SK-N-SH (cell line): ENCODE measurements at regions not wholly inside any gene's neighbourhood (a gene's known extent, or its start where the extent isn't known, plus 50 kb on each side); places are given as distances from the start of the nearest gene placed in this dataset.

ENCODE experiments used
- CTCF ChIA-PET: fragments of 300-600, 350-600 bp; formaldehyde crosslinking; extraction: SDS; loops from one replicate; lab custom pipeline; 2021; lab: Yijun Ruan, JAX
- POLR2A ChIA-PET: fragments of 350-600 bp; sonication (Branson Sonifier 250); formaldehyde crosslinking; extraction: SDS; loops from one replicate; lab custom pipeline; 2020; ENCODE audit warnings: antibody characterized with exemption, inconsistent platforms; lab: Yijun Ruan, JAX
- DNase-seq: peaks from one replicate; pipeline ENCODE4 v3.0.0; 2012
- H2AFZ ChIP-seq: fragments of 200-600 bp; sonication (generic); 2 replicates; pipeline ENCODE4 v1.8.1; 2016; ENCODE audit warnings: antibody characterized with exemption, mild to moderate bottlenecking, low read depth
- H3F3A ChIP-seq: fragments of 200-600 bp; sonication (generic); replicated peaks from 2 replicates; pipeline ENCODE3; 2016; ENCODE audit warnings: antibody characterized with exemption, mild to moderate bottlenecking; ENCODE audit not compliant: insufficient read depth
- H3K27ac ChIP-seq, 2 experiments: fragments of 200-500 bp in 1 of 2; fragments of 200-600 bp in 1 of 2; sonication (Bioruptor generic) in 1 of 2; sonication (generic), shearing (Covaris generic) in 1 of 2; 2 replicates each; pipeline versions ENCODE4 v1.5.1 to v1.6.1; 2014 to 2016; ENCODE audit warnings: low read depth in 2 of 2, inconsistent platforms in 1 of 2, low read length in 1 of 2, mild to moderate bottlenecking in 1 of 2, mixed read lengths in 1 of 2
- H3K27me3 ChIP-seq: fragments of 200-600 bp; sonication (generic), shearing (Covaris generic); 2 replicates; pipeline ENCODE4 v1.6.1; 2016; ENCODE audit warnings: mixed run types; ENCODE audit not compliant: insufficient read depth
- H3K36me3 ChIP-seq, 2 experiments: fragments of 200-500 bp in 1 of 2; fragments of 200-600 bp in 1 of 2; sonication (Bioruptor generic) in 1 of 2; sonication (generic) in 1 of 2; replicated peaks in 1 of 2; 2 replicates each; pipeline versions ENCODE3 to v1.5.1; 2014 to 2016; ENCODE audit warnings: low read length in 1 of 2, mild to moderate bottlenecking in 1 of 2; ENCODE audit not compliant: insufficient read depth in 2 of 2, control insufficient read depth in 1 of 2
- H3K4me1 ChIP-seq, 2 experiments: fragments of 200-500 bp in 1 of 2; fragments of 200-600 bp in 1 of 2; sonication (Bioruptor generic) in 1 of 2; sonication (generic), shearing (Covaris generic) in 1 of 2; 2 replicates each; pipeline versions ENCODE4 v1.5.1 to v1.6.1; 2014 to 2016; ENCODE audit warnings: low read depth in 1 of 2, low read length in 1 of 2, mixed run types in 1 of 2; ENCODE audit not compliant: insufficient read depth in 2 of 2, control insufficient read depth in 1 of 2
- H3K4me2 ChIP-seq: fragments of 200-600 bp; sonication (generic), shearing (Covaris generic); 2 replicates; pipeline ENCODE4 v1.6.1; 2017; ENCODE audit warnings: mixed run types
- H3K4me3 ChIP-seq, 2 experiments: fragments of 200-500 bp in 1 of 2; fragments of 200-600 bp in 1 of 2; sonication (Bioruptor generic) in 1 of 2; sonication (generic), shearing (Covaris generic) in 1 of 2; 2 replicates each; pipeline versions ENCODE4 v1.5.1 to v1.8.1; 2014 to 2016; ENCODE audit warnings: low read depth in 2 of 2, inconsistent platforms in 1 of 2, low read length in 1 of 2, mild to moderate bottlenecking in 1 of 2, mixed read lengths in 1 of 2, moderate library complexity in 1 of 2
- H3K79me2 ChIP-seq: fragments of 200-600 bp; sonication (generic); 2 replicates; pipeline ENCODE4 v1.8.1; 2017; ENCODE audit warnings: mild to moderate bottlenecking; ENCODE audit not compliant: insufficient read depth
- H3K9ac ChIP-seq: fragments of 200-600 bp; sonication (generic); 2 replicates; pipeline ENCODE4 v1.6.1; 2017; ENCODE audit warnings: mixed run types
- H3K9me2 ChIP-seq: fragments of 200-600 bp; sonication (generic); 2 replicates; pipeline ENCODE4 v1.6.1; 2017; ENCODE audit warnings: mixed run types
- H3K9me3 ChIP-seq: fragments of 200-600 bp; sonication (generic); 2 replicates; pipeline ENCODE4 v1.6.1; 2017; ENCODE audit warnings: mixed run types, mild to moderate bottlenecking, moderate library complexity
- H4K20me1 ChIP-seq: fragments of 200-600 bp; sonication (generic); 2 replicates; pipeline ENCODE4 v1.6.1; 2017; ENCODE audit warnings: mild to moderate bottlenecking, mixed run types; ENCODE audit not compliant: insufficient read depth
- CTCF ChIP-seq: fragments of 200-600 bp; sonication (generic); IDR thresholded peaks from 2 replicates; pipeline ENCODE4 v1.6.1; 2017; ENCODE audit warnings: antibody characterized with exemption, mild to moderate bottlenecking, moderate library complexity
- ELF1 ChIP-seq: IDR thresholded peaks from 2 replicates; pipeline ENCODE4 v1.4.0; 2012
- EP300 ChIP-seq, 2 experiments: IDR thresholded peaks; 2 replicates each; pipeline versions ENCODE4 v1.4.0 to v1.6.1; 2012; ENCODE audit warnings: borderline replicate concordance in 1 of 2, low read depth in 1 of 2, low read length in 1 of 2
- EZH2phosphoT487 ChIP-seq: fragments of 200-600 bp; sonication (generic); IDR thresholded peaks from 2 replicates; pipeline ENCODE4 v1.6.1; 2017; ENCODE audit warnings: low read depth, mixed run types, mild to moderate bottlenecking, antibody characterized with exemption, moderate library complexity, borderline replicate concordance
- FOSL2 ChIP-seq: IDR thresholded peaks from 2 replicates; pipeline ENCODE4 v1.4.0; 2012; ENCODE audit warnings: low read depth, mild to moderate bottlenecking, moderate library complexity, borderline replicate concordance
- FOXM1 ChIP-seq: IDR thresholded peaks from 2 replicates; pipeline ENCODE4 v1.4.0; 2012; ENCODE audit warnings: low read depth, mild to moderate bottlenecking
- GABPA ChIP-seq: IDR thresholded peaks from 2 replicates; pipeline ENCODE4 v1.4.0; 2012; ENCODE audit warnings: low read depth, mild to moderate bottlenecking
- GATA2 ChIP-seq: sonication (generic); formaldehyde crosslinking; IDR thresholded peaks from 2 replicates; pipeline ENCODE4 v1.5.0; 2020; ENCODE audit warnings: mild to moderate bottlenecking, missing genetic modification reagents
- JUND ChIP-seq: IDR thresholded peaks from 2 replicates; pipeline ENCODE4 v1.4.0; 2012
- NFIC ChIP-seq: IDR thresholded peaks from 2 replicates; pipeline ENCODE4 v1.4.0; 2012; ENCODE audit warnings: borderline replicate concordance
- NRF1 ChIP-seq: IDR thresholded peaks from 2 replicates; pipeline ENCODE4 v1.6.1; 2012; ENCODE audit warnings: low read depth, mild to moderate bottlenecking, low read length
- PBX3 ChIP-seq: IDR thresholded peaks from 2 replicates; pipeline ENCODE4; 2012
- REST ChIP-seq: IDR thresholded peaks from 2 replicates; pipeline ENCODE4 v1.6.1; 2012; ENCODE audit warnings: mild to moderate bottlenecking, low read depth, low read length, moderate library complexity
- RXRA ChIP-seq: IDR thresholded peaks from 2 replicates; pipeline ENCODE4 v1.4.0; 2012; ENCODE audit warnings: low read depth, mild to moderate bottlenecking, borderline replicate concordance
- SIN3A ChIP-seq: IDR thresholded peaks from 2 replicates; pipeline ENCODE4 v1.6.1; 2012; ENCODE audit warnings: low read depth, mild to moderate bottlenecking, low read length, moderate library complexity, borderline replicate concordance
- TCF12 ChIP-seq: IDR thresholded peaks from 2 replicates; pipeline ENCODE4 v1.4.0; 2012
- USF2 ChIP-seq: fragments of 150-350 bp; IDR thresholded peaks from 2 replicates; pipeline ENCODE4 v1.6.1; 2017; ENCODE audit warnings: antibody characterized with exemption, low read length, low read depth, borderline replicate concordance
- YY1 ChIP-seq: IDR thresholded peaks from 2 replicates; pipeline ENCODE4 v1.4.0; 2012; ENCODE audit warnings: low read depth, mild to moderate bottlenecking
- ZBTB33 ChIP-seq: IDR thresholded peaks from 2 replicates; pipeline ENCODE4 v1.4.0; 2012; ENCODE audit warnings: low read depth, borderline replicate concordance
- WGBS: methylation state at CpG from one replicate; pipeline ENCODE4 v1.1.6; 2017; ENCODE audit warnings: low lambda C conversion rate; 5-methylcytosine and 5-hydroxymethylcytosine counted together

GRCh38 chr6:82298012-82298411, 50.5 kb upstream of the IBTK start:
- H3K4me1 ChIP-seq = no peaks in the 10 kb centered on the region
- 55% methylated on average over 12 of the region's 12 CpGs for WGBS
- H3F3A ChIP-seq = no peaks in the 10 kb centered on the region
- H3K79me2 ChIP-seq = no peaks in the 10 kb centered on the region
- TF ChIP-seq EZH2phosphoT487 (no peak), YY1 (no peak), CTCF (no peak), GATA2 (CRISPR knock-in tag) (no peak), ELF1 (no peak), ZBTB33 (no peak), SIN3A (no peak), EP300 (IDR thresholded peaks at IDR 0.05; ENCODE audit: borderline replicate concordance in 1 of 2, low read depth in 1 of 2, low read length in 1 of 2) (no peak), USF2 (no peak), PBX3 (0 out of 2 replicates have a peak, but pooled peaks have one; percentile 20), NRF1 (no peak), TCF12 (peak; percentile 35), NFIC (no peak), FOXM1 (no peak), RXRA (no peak), FOSL2 (peak; percentile 81), REST (no peak), JUND (peak; percentile 63; the same call in 1 of the 2 replicates), GABPA (no peak)
- H3K9ac ChIP-seq = no peak overlapping the region
- H3K9me2 ChIP-seq = no peaks in the 10 kb centered on the region
- no peaks in the 10 kb centered on the region for H3K36me3 ChIP-seq
- no peak overlapping the region for H3K4me3 ChIP-seq
- H3K9me3 ChIP-seq = no peaks in the 10 kb centered on the region
- ChIA-PET CTCF (interaction anchor here (0.9 kb wide), 1 partner anchor 27 kb away, joined by 3 read pairs; no protein-coding TSS in a partner anchor), POLR2A (no interaction called here)
- peak overlapping the region; percentile 27; the same call in 1 of the 2 replicates for H3K4me2 ChIP-seq
- H4K20me1 ChIP-seq = no peaks in the 10 kb centered on the region
- peak overlapping the region; percentile 70 for H2AFZ ChIP-seq
- H3K27me3 ChIP-seq = no peaks in the 10 kb centered on the region
- no peak for DNase-seq
- peak overlapping the region in 1 of 2 experiments; percentile 15; a peak in 1 of 4 replicates for H3K27ac ChIP-seq
